OCI-LY1 (cell line): ENCODE measurements at regions not wholly inside any gene's neighbourhood (a gene's known extent, or its start where the extent isn't known, plus 50 kb on each side); places are given as distances from the start of the nearest gene placed in this dataset.

Experiments
- H2AFZ ChIP-seq: fragments of 200-600 bp; sonication (generic), shearing (Covaris generic); 2 replicates; pipeline ENCODE4 v1.6.0; 2014; ENCODE audit warnings: antibody characterized with exemption, mild to moderate bottlenecking, low read length
- H3F3A ChIP-seq: fragments of 200-600 bp; sonication (generic), shearing (Covaris generic); 2 replicates; pipeline ENCODE4 v1.6.0; 2014; ENCODE audit warnings: mild to moderate bottlenecking, antibody characterized with exemption, low read length, moderate library complexity; ENCODE audit not compliant: insufficient read depth
- H3K27ac ChIP-seq: fragments of 200-600 bp; sonication (generic); 2 replicates; pipeline ENCODE4 v1.5.1; 2014; ENCODE audit warnings: low read length, mixed run types, mild to moderate bottlenecking, low read depth; ENCODE audit not compliant: poor library complexity, severe bottlenecking
- H3K27me3 ChIP-seq: fragments of 200-600 bp; sonication (generic); 2 replicates; pipeline ENCODE4 v1.6.0; 2014; ENCODE audit warnings: antibody characterized with exemption, mild to moderate bottlenecking, low read length, moderate library complexity; ENCODE audit not compliant: insufficient read depth
- H3K36me3 ChIP-seq: fragments of 200-600 bp; sonication (generic); 2 replicates; pipeline ENCODE4 v1.6.1; 2014; ENCODE audit warnings: mild to moderate bottlenecking, antibody characterized with exemption, low read length, moderate library complexity, mixed read lengths; ENCODE audit not compliant: insufficient read depth
- H3K4me1 ChIP-seq: fragments of 200-600 bp; sonication (generic); 2 replicates; pipeline ENCODE4 v1.5.1; 2014; ENCODE audit warnings: mild to moderate bottlenecking, low read length, moderate library complexity; ENCODE audit not compliant: insufficient read depth, severe bottlenecking
- H3K4me2 ChIP-seq: fragments of 200-600 bp; sonication (generic), shearing (Covaris generic); 2 replicates; pipeline ENCODE4 v1.6.1; 2014; ENCODE audit warnings: low read length
- H3K4me3 ChIP-seq: fragments of 200-600 bp; sonication (generic); 2 replicates; pipeline ENCODE4 v1.5.1; 2014; ENCODE audit warnings: low read length, low read depth, mild to moderate bottlenecking, mixed read lengths; ENCODE audit not compliant: poor library complexity, severe bottlenecking
- H3K79me2 ChIP-seq: fragments of 200-600 bp; shearing (Covaris generic); 2 replicates; pipeline ENCODE4 v1.6.1; 2016; ENCODE audit warnings: mixed run types, low read length, mixed read lengths; ENCODE audit not compliant: insufficient read depth
- H3K9ac ChIP-seq: fragments of 200-600 bp; sonication (generic), shearing (Covaris generic); 2 replicates; pipeline ENCODE4 v1.6.1; 2014; ENCODE audit warnings: mild to moderate bottlenecking, low read length, mixed read lengths
- H3K9me2 ChIP-seq: fragments of 200-600 bp; sonication (generic), shearing (Covaris generic); 2 replicates; pipeline ENCODE4 v1.6.1; 2014; ENCODE audit warnings: low read depth, mild to moderate bottlenecking, low read length, mixed read lengths
- H3K9me3 ChIP-seq: fragments of 200-600 bp; shearing (Covaris generic); 2 replicates; pipeline ENCODE4 v1.6.1; 2014; ENCODE audit warnings: low read length, mixed read lengths
- H4K20me1 ChIP-seq: fragments of 200-600 bp; sonication (generic), shearing (Covaris generic); 2 replicates; pipeline ENCODE4 v1.6.0; 2016; ENCODE audit warnings: mild to moderate bottlenecking, low read length; ENCODE audit not compliant: insufficient read depth
- CTCF ChIP-seq: fragments of 200-600 bp; sonication (generic), shearing (Covaris generic); IDR thresholded peaks from 2 replicates; pipeline ENCODE4 v1.5.1; 2017; ENCODE audit warnings: mild to moderate bottlenecking, antibody characterized with exemption, low read length, moderate library complexity, mixed read lengths
- EZH2 ChIP-seq: fragments of 200-600 bp; sonication (generic), shearing (Covaris generic); IDR thresholded peaks from 2 replicates; pipeline ENCODE4 v1.8.0; 2017; ENCODE audit warnings: borderline replicate concordance, mixed run types, mild to moderate bottlenecking, antibody characterized with exemption, low read length, moderate library complexity, mixed read lengths

GRCh38 chr13:107554460-107554859 is 660.9 kb downstream of the LIG4 start:
- no peak overlapping the region for H3K4me3 ChIP-seq
- 0 out of 2 replicates have a peak, but pooled peaks cover 1% of the 10 kb centered on the region for H3K27me3 ChIP-seq
- no peaks in the 10 kb centered on the region for H3K9me3 ChIP-seq
- no peak overlapping the region for H3K9ac ChIP-seq
- no peaks in the 10 kb centered on the region for H3F3A ChIP-seq
- TF ChIP-seq EZH2 (no peak), CTCF (no peak)
- no peaks in the 10 kb centered on the region for H3K36me3 ChIP-seq
- no peak overlapping the region for H3K27ac ChIP-seq
- no peaks in the 10 kb centered on the region for H3K9me2 ChIP-seq
- H3K4me1 ChIP-seq: no peaks in the 10 kb centered on the region
- no peak overlapping the region for H3K4me2 ChIP-seq
- H3K79me2 ChIP-seq: no peaks in the 10 kb centered on the region
- H2AFZ ChIP-seq: no peak overlapping the region
- H4K20me1 ChIP-seq: no peaks in the 10 kb centered on the region

- Histone ChIP-seq H4K20me1 (no peaks in the 10 kb centered on the region), H3K9me2 (no peaks in the 10 kb centered on the region), H3K79me2 (no peaks in the 10 kb centered on the region), H3K4me3 (no peak overlapping the region), H2AFZ (no peak overlapping the region), H3K36me3 (no peaks in the 10 kb centered on the region), H3K27me3 (no peaks in the 10 kb centered on the region), H3K9me3 (no peaks in the 10 kb centered on the region), H3K27ac (no peak overlapping the region), H3K4me1 (no peaks in the 10 kb centered on the region), H3K9ac (no peak overlapping the region), H3K4me2 (no peak overlapping the region), H3F3A (no peaks in the 10 kb centered on the region)
- TF ChIP-seq CTCF (no peak), EZH2 (no peak)
Measured at GRCh38 chr13:107553838-107554237, 661.5 kb downstream of the LIG4 start.

- no peak overlapping the region for H3K9ac ChIP-seq
- H3K4me1 ChIP-seq: no peaks in the 10 kb centered on the region
- H4K20me1 ChIP-seq: no peaks in the 10 kb centered on the region
- no peaks in the 10 kb centered on the region for H3K36me3 ChIP-seq
- H3K79me2 ChIP-seq: no peaks in the 10 kb centered on the region
- TF ChIP-seq EZH2 (no peak), CTCF (no peak)
- H3K9me2 ChIP-seq: no peaks in the 10 kb centered on the region
- no peaks in the 10 kb centered on the region for H3F3A ChIP-seq
- no peak overlapping the region for H3K4me2 ChIP-seq
- no peak overlapping the region for H3K4me3 ChIP-seq
- no peak overlapping the region for H2AFZ ChIP-seq
- no peaks in the 10 kb centered on the region for H3K27me3 ChIP-seq
- H3K27ac ChIP-seq: no peak overlapping the region
- no peaks in the 10 kb centered on the region for H3K9me3 ChIP-seq
Measured at GRCh38 chr13:107551521-107551920, 663.8 kb downstream of the LIG4 start.
